Kidney epithelial cell (primary cell): ENCODE measurements at regions not wholly inside any gene's neighbourhood (a gene's known extent, or its start where the extent isn't known, plus 50 kb on each side); places are given as distances from the start of the nearest gene placed in this dataset.

Experiments used
- DNase-seq: peaks from one replicate; pipeline ENCODE4 v3.0.0-alpha.2; 2010; ENCODE audit warnings: low read depth
- H3K27me3 ChIP-seq: 2 replicates; pipeline ENCODE4 v1.6.0; 2011; ENCODE audit warnings: low read length; ENCODE audit not compliant: control insufficient read depth, insufficient read depth
- H3K36me3 ChIP-seq: 2 replicates; pipeline ENCODE4 v1.5.1; 2011; ENCODE audit warnings: low read length; ENCODE audit not compliant: control insufficient read depth, insufficient read depth
- H3K4me3 ChIP-seq: 2 replicates; pipeline ENCODE4 v1.5.1; 2011; ENCODE audit warnings: low read depth, mild to moderate bottlenecking, control low read depth, low read length
- TF ChIP-seq, protein P1 (sequence below): IDR thresholded peaks from 2 replicates; pipeline ENCODE4 v1.5.1; 2011; ENCODE audit warnings: mild to moderate bottlenecking, moderate library complexity, low read length, control low read depth, inconsistent platforms; ENCODE audit not compliant: insufficient read depth, poor library complexity, severe bottlenecking

DNA sequence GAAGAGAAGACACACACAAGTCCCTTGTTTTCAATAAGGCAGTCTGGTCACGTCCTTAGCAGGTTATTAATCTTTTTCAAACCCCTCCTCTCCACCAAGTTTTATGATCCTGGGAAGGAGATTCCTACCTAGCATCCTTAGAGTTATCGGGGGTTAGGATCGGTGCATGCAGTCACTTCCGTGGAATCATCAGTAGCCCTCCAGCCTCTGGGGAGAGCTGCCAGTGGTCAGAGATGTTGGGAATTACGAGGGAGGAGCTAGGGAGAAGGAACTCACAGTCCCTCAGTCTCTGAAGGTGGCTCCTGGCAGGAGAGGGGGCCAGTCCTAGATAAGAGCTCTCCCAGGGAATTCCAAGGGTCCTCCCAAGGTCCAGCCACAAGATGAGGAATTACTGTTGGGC lies 57.7 kb upstream of the ATP5PO start:
- TF ChIP-seq, protein P1, sequence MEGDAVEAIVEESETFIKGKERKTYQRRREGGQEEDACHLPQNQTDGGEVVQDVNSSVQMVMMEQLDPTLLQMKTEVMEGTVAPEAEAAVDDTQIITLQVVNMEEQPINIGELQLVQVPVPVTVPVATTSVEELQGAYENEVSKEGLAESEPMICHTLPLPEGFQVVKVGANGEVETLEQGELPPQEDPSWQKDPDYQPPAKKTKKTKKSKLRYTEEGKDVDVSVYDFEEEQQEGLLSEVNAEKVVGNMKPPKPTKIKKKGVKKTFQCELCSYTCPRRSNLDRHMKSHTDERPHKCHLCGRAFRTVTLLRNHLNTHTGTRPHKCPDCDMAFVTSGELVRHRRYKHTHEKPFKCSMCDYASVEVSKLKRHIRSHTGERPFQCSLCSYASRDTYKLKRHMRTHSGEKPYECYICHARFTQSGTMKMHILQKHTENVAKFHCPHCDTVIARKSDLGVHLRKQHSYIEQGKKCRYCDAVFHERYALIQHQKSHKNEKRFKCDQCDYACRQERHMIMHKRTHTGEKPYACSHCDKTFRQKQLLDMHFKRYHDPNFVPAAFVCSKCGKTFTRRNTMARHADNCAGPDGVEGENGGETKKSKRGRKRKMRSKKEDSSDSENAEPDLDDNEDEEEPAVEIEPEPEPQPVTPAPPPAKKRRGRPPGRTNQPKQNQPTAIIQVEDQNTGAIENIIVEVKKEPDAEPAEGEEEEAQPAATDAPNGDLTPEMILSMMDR = no peak
- Histone ChIP-seq H3K4me3 (no peak overlapping the region), H3K36me3 (no peaks in the 10 kb centered on the region), H3K27me3 (no peaks in the 10 kb centered on the region)
- no peak for DNase-seq

DNA sequence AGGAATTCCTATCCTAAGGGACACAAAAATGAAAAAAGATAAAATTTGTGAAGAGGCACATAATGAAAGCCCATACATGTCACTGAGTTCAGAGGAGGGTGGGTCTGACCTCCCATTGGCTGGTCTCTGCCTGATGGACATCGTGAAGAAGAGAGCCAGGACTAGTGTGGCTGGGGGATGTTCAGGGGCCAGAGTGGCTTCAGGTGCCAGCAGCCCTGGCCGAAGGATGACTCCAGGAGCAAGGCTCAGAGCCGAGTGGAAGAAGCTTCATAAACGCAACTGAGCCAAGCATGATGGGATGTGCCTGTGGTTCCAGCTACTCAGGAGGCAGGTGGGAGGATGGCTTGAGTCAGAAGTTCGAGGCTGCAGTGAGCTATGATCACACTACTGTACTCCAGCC lies 56.9 kb upstream of the ATP5PO start:
- TF ChIP-seq, protein P1 = no peak
- Histone ChIP-seq H3K36me3 (no peaks in the 10 kb centered on the region), H3K27me3 (no peaks in the 10 kb centered on the region)

DNA sequence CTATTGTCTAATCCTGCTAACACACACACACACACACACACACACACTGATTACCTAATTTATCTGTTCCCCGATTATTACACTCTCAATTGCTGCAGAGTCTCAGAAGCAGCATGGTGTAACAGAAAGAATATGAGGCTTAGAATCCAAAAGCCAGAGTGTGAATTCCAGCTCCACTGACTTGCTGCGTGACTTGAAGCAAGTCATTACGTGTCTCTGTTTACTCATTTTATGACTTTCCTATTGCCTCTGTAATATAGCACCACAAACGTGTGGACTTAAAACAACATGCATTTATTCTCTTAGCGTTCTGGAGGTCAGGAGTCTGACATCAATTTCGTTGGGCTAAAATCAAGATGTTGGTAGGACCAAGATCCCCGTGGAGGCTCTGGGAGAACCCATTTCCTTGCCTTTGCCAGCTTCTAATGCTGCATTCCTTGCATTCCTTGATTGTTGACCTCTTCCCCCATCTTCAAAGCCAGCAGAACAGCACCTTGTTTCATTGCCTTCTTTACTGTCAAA lies 55.9 kb upstream of the ATP5PO start:
- DNase-seq = no peak
- H3K27me3 ChIP-seq = no peaks in the 10 kb centered on the region
- TF ChIP-seq, protein P1 = no peak
- no peak overlapping the region for H3K4me3 ChIP-seq
- H3K36me3 ChIP-seq = no peaks in the 10 kb centered on the region

More for the DNA sequence above, 56.9 kb upstream of the ATP5PO start:
- H3K4me3 ChIP-seq = no peak overlapping the region
- no peak for DNase-seq

GRCh38 chr21:33969581-33969980 lies 54.0 kb upstream of the ATP5PO start:
- Histone ChIP-seq H3K4me3 (no peak overlapping the region), H3K27me3 (no peaks in the 10 kb centered on the region), H3K36me3 (no peaks in the 10 kb centered on the region)
- DNase-seq = no peak
- TF ChIP-seq, protein P1 = no peak

- Histone ChIP-seq H3K4me3 (no peak overlapping the region), H3K36me3 (no peaks in the 10 kb centered on the region), H3K27me3 (no peaks in the 10 kb centered on the region)
- DNase-seq = no peak
- TF ChIP-seq, protein P1 = no peak
Measured at GRCh38 chr21:33968995-33969348, 53.4 kb upstream of the ATP5PO start.
